ENCODE measurements at regions not wholly inside any gene's neighbourhood (a gene's known extent, or its start where the extent isn't known, plus 50 kb on each side); places are given as distances from the start of the nearest gene placed in this dataset.

- DNase-seq, result no peak
Measured at GRCh38 chr3:76724075-76724474, 315.8 kb upstream of the ROBO2 start.

GRCh38 chr3:76724706-76725105 lies 315.2 kb upstream of the ROBO2 start:
- no peak for DNase-seq

- no peak for DNase-seq
Measured at GRCh38 chr3:76726034-76726433, 313.9 kb upstream of the ROBO2 start.

- DNase-seq, result no peak
Measured at GRCh38 chr3:76728426-76728825, 311.5 kb upstream of the ROBO2 start.

- DNase-seq, result no peak
Measured at GRCh38 chr3:76731471-76731870, 308.4 kb upstream of the ROBO2 start.

- no peak for DNase-seq
Measured at GRCh38 chr3:76733073-76733759, 306.7 kb upstream of the ROBO2 start.

- DNase-seq, result no peak
Measured at GRCh38 chr3:76735152-76735551, 304.7 kb upstream of the ROBO2 start.

- no peak for DNase-seq
Measured at GRCh38 chr3:76753599-76753998, 286.3 kb upstream of the ROBO2 start.

- no peak for DNase-seq
Measured at GRCh38 chr3:76754247-76754646, 285.7 kb upstream of the ROBO2 start.

- no peak for DNase-seq
Measured at GRCh38 chr3:76756577-76756976, 283.3 kb upstream of the ROBO2 start.

- DNase-seq, result no peak
Measured at GRCh38 chr3:76760336-76760735, 279.6 kb upstream of the ROBO2 start.

GRCh38 chr3:76765511-76765910 lies 274.4 kb upstream of the ROBO2 start:
- no peak for DNase-seq

GRCh38 chr3:76768912-76769311 lies 271.0 kb upstream of the ROBO2 start:
- no peak for DNase-seq

GRCh38 chr3:76776927-76777326 lies 263.0 kb upstream of the ROBO2 start:
- DNase-seq, result no peak

GRCh38 chr3:76788206-76788605 lies 251.7 kb upstream of the ROBO2 start:
- no peak for DNase-seq

GRCh38 chr3:76789237-76789636 lies 250.7 kb upstream of the ROBO2 start:
- no peak for DNase-seq

- DNase-seq, result no peak
Measured at GRCh38 chr3:76811418-76811817, 228.5 kb upstream of the ROBO2 start.

GRCh38 chr3:76812649-76813242 lies 227.2 kb upstream of the ROBO2 start:
- no peak for DNase-seq

GRCh38 chr3:76815561-76815960 lies 224.3 kb upstream of the ROBO2 start:
- no peak for DNase-seq

GRCh38 chr3:76820481-76820880 lies 219.4 kb upstream of the ROBO2 start:
- no peak for DNase-seq

- DNase-seq, result no peak
Measured at GRCh38 chr3:76824658-76825240, 215.2 kb upstream of the ROBO2 start.

- DNase-seq, result no peak
Measured at GRCh38 chr3:76826861-76827260, 213.0 kb upstream of the ROBO2 start.

- no peak for DNase-seq
Measured at GRCh38 chr3:76827701-76828226, 212.1 kb upstream of the ROBO2 start.

GRCh38 chr3:76834657-76835056 lies 205.2 kb upstream of the ROBO2 start:
- DNase-seq, result no peak
